Osteoblast (primary cell): ENCODE measurements at regions not wholly inside any gene's neighbourhood (a gene's known extent, or its start where the extent isn't known, plus 50 kb on each side); places are given as distances from the start of the nearest gene placed in this dataset.

Experiments used
- DNase-seq: peaks from one replicate; pipeline ENCODE4 v3.0.0; 2011; ENCODE audit warnings: low spot score, mixed read lengths; ENCODE audit not compliant: insufficient read length; ENCODE audit errors: missing footprints
- H2AFZ ChIP-seq: 2 replicates; pipeline ENCODE4 v1.6.0; 2011; ENCODE audit warnings: mild to moderate bottlenecking, low read length
- H3K27ac ChIP-seq: 2 replicates; pipeline ENCODE4 v1.5.1; 2011; ENCODE audit warnings: mild to moderate bottlenecking, low read depth, low read length, moderate library complexity
- H3K27me3 ChIP-seq: 2 replicates; pipeline ENCODE4 v1.6.0; 2012; ENCODE audit warnings: mild to moderate bottlenecking, control low read depth, inconsistent platforms, low read length, moderate library complexity; ENCODE audit not compliant: insufficient read depth
- H3K36me3 ChIP-seq: 2 replicates; pipeline ENCODE4 v1.5.1; 2011; ENCODE audit warnings: mild to moderate bottlenecking, low read length, control low read depth, moderate library complexity; ENCODE audit not compliant: insufficient read depth
- H3K4me1 ChIP-seq: 2 replicates; pipeline ENCODE4 v1.5.1; 2011; ENCODE audit warnings: mild to moderate bottlenecking, low read length, control low read depth, moderate library complexity; ENCODE audit not compliant: insufficient read depth
- H3K4me2 ChIP-seq: 2 replicates; pipeline ENCODE4 v1.6.0; 2011; ENCODE audit warnings: mild to moderate bottlenecking, low read length; ENCODE audit not compliant: insufficient read depth
- H3K4me3 ChIP-seq: fragments of 200-600 bp; sonication (generic); 3 replicates; pipeline ENCODE4 v1.5.1; 2012; ENCODE audit warnings: mild to moderate bottlenecking, low read length, inconsistent platforms; ENCODE audit not compliant: insufficient read depth
- H3K79me2 ChIP-seq: 2 replicates; pipeline ENCODE4 v1.6.0; 2012; ENCODE audit warnings: mild to moderate bottlenecking, low read length, control low read depth, inconsistent platforms; ENCODE audit not compliant: insufficient read depth
- H3K9me3 ChIP-seq: 2 replicates; pipeline ENCODE4 v1.5.1; 2011; ENCODE audit warnings: low read depth, low read length, control low read depth
- H4K20me1 ChIP-seq: 2 replicates; pipeline ENCODE4 v1.6.0; 2012; ENCODE audit warnings: mild to moderate bottlenecking, low read length, control low read depth; ENCODE audit not compliant: insufficient read depth
- CTCF ChIP-seq: IDR thresholded peaks from 2 replicates; pipeline ENCODE4 v1.5.1; 2011; ENCODE audit warnings: mild to moderate bottlenecking, low read depth, low read length, moderate library complexity; ENCODE audit errors: extremely low read depth

GRCh38 chr16:6177616-6178180 is 1080.1 kb upstream of the EEF2KMT start:
- no peak overlapping the region for H3K27ac ChIP-seq
- no peaks in the 10 kb centered on the region for H3K79me2 ChIP-seq
- DNase-seq = no peak
- H3K4me1 ChIP-seq = no peaks in the 10 kb centered on the region
- no peak overlapping the region for H3K4me2 ChIP-seq
- H2AFZ ChIP-seq = no peak overlapping the region
- no peaks in the 10 kb centered on the region for H3K27me3 ChIP-seq
- H3K36me3 ChIP-seq = no peaks in the 10 kb centered on the region
- no peak for TF ChIP-seq CTCF
- no peaks in the 10 kb centered on the region for H4K20me1 ChIP-seq
- H3K9me3 ChIP-seq = no peaks in the 10 kb centered on the region
- H3K4me3 ChIP-seq = no peak overlapping the region

- no peaks in the 10 kb centered on the region for H3K36me3 ChIP-seq
- H4K20me1 ChIP-seq = no peaks in the 10 kb centered on the region
- H3K79me2 ChIP-seq = no peaks in the 10 kb centered on the region
- H3K4me1 ChIP-seq = no peaks in the 10 kb centered on the region
- DNase-seq = no peak
- no peak overlapping the region for H3K4me3 ChIP-seq
- H3K27ac ChIP-seq = no peak overlapping the region
- H2AFZ ChIP-seq = no peak overlapping the region
- no peaks in the 10 kb centered on the region for H3K9me3 ChIP-seq
- TF ChIP-seq CTCF = no peak
- no peak overlapping the region for H3K4me2 ChIP-seq
- no peaks in the 10 kb centered on the region for H3K27me3 ChIP-seq
Measured at GRCh38 chr16:6170022-6170421, 1072.4 kb upstream of the EEF2KMT start.

- no peak for DNase-seq
- no peaks in the 10 kb centered on the region for H3K4me1 ChIP-seq
Measured at GRCh38 chr16:6165330-6165979, 1067.9 kb upstream of the EEF2KMT start.

More at GRCh38 chr16:6165330-6165979, 1067.9 kb upstream of the EEF2KMT start:
- Histone ChIP-seq H3K9me3 (no peaks in the 10 kb centered on the region), H3K27me3 (no peaks in the 10 kb centered on the region), H3K4me2 (no peak overlapping the region), H3K4me3 (no peak overlapping the region), H3K36me3 (no peaks in the 10 kb centered on the region), H4K20me1 (no peaks in the 10 kb centered on the region), H2AFZ (no peak overlapping the region), H3K79me2 (no peaks in the 10 kb centered on the region), H3K27ac (no peak overlapping the region)
- no peak for TF ChIP-seq CTCF
